Suppressor macrophage treated with lipopolysaccharide for 1 hour (primary cell): ENCODE measurements at regions not wholly inside any gene's neighbourhood (a gene's known extent, or its start where the extent isn't known, plus 50 kb on each side); places are given as distances from the start of the nearest gene placed in this dataset.

Experiments
- DNase-seq, 3 donors: peaks; one replicate each; pipeline ENCODE4 v3.0.0-alpha.2; 2020 to 2022

DNA sequence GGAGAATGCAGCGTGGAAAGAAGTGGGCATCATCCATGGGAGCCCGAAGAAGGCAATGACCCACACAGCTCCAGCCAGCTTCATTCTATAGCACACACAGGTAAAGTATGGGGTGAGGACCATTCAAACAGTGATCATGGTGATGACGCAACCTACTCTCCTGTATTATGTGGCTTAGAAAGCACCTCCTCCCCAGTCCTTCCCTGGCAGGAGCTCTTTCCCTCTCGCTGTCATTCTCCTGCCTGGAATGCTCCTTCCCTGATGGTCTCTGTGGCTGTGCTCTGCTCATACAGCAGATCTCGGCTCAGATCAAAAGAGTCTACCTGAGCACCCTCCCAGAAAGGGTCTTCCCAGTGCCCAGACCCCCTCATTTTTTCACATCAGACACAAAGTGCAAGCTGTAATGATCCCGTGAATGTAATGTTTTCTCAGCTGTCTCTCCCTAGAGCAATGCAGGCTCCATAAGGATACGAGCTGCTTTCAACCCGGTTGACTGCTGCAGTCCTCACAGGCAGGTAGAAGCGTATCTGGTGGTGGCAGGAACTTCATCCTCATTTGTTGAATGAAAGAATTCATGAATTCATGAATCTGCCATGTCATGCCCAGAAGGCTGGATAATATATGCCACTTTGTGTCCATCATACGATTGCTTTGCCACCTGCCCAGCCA lies 248.8 kb downstream of the HS3ST3A1 start:
- DNase-seq, result no peak

DNA sequence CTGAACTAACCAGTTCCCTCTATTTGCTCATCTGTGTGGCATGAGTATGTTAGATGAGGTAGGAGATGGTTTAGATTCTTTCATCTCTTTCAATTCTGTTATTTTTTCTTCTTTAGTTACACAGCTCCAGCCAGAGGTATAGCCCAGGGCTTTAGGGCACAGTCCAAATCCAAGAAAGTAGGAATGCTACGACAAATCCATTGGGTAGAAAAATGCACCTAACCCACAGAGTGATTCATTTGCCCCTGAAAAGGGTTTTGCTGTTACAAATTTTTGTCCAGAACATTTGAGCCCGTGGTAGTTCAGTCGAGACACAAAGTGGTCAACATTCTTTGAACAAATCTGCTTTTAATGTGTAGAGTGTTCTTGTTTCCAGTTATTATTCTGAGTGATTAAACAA lies 250.7 kb downstream of the HS3ST3A1 start:
- no peak for DNase-seq

GRCh38 chr17:13350466-13350865 lies 251.3 kb downstream of the HS3ST3A1 start:
- DNase-seq, result no peak

GRCh38 chr17:13346996-13347762 lies 254.6 kb downstream of the HS3ST3A1 start:
- peak; percentile 34 to 69 (median 66) for DNase-seq

DNA sequence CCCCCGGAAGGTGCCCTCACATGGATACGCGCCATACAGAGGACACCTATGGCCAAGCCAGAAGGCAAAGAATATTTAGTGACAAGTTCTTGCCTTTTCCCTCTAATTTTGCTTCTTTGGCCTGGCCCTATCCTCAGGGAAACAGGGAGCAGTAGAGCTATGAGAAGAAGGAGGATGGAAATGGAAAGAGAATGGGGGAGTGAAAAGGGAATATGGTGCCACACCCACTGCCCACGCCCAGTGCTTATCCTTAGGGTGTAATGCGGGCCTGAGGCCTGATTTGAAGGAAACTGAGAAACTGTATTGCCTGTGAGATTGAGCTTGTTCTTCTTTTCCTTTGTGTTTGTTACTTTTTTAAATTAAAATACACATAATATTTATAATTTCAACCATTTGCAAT lies 255.1 kb downstream of the HS3ST3A1 start:
- peak in 1 of 3 donors; percentile 11 for DNase-seq

DNA sequence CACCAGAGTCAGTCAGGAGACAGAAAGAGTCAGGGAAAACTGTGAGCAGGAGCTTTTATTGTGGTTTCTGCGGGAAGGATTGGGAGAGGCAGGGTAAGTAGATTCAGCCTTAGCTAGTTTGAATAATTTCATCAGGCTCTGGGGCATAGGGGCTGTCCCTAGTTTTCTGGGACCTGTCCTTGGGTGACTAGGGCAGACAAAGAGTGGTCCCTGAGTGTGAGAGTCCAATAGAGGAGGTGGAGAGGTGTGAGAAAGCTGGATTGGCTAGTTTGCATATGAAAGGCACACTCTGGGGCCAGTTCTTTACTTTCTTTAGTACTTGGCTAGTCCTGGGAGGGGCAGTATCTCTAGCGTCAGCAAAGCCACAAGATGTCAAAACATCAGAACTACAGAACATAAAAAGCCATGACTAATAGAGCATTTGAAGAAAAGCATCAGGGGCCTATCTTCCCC lies 255.6 kb downstream of the HS3ST3A1 start:
- DNase-seq, result peak; percentile 5 to 51 (median 36)

DNA sequence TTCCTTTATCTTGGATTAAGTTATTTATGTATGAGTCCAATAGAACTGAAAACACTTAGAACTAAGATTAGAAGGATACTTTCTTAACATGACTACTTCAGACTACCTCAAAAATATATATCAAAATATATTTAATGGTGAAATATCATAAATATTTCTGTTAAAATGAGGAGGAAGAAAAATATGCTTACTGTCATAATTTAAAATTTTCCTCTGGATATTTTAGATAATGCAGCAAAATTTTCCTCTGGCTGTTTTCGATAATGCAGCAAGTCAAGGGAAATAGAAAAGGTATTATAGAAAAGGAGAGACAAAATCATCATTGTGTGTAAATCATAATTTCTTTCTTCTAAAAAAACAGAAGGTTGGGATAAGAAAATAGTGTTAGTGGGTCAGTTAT lies 263.3 kb downstream of the HS3ST3A1 start:
- DNase-seq, result no peak

DNA sequence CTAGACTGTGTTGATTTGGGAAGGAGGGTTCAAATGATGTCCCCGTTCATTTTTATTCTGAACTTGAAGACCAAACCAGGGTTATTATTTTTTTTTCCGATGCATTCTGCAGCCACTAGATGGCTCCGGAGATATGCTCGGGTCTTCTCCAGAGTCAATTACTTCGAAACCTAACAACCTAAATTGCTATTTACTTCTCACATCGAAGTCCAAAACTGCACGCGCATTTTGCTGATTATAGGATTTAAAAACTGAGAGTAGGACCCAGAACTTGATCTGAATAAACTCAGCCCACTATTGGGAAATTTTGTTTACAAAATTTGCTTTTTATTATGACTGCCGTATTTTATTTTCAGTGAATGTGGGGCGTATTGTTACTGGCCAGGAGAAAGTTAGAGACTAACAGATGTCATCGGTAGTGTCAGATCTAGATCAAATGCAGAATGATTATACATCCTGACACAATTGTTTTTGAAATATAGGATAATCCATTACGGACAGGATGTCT lies 263.8 kb downstream of the HS3ST3A1 start:
- DNase-seq, result peak; percentile 44 to 59 (median 50)

DNA sequence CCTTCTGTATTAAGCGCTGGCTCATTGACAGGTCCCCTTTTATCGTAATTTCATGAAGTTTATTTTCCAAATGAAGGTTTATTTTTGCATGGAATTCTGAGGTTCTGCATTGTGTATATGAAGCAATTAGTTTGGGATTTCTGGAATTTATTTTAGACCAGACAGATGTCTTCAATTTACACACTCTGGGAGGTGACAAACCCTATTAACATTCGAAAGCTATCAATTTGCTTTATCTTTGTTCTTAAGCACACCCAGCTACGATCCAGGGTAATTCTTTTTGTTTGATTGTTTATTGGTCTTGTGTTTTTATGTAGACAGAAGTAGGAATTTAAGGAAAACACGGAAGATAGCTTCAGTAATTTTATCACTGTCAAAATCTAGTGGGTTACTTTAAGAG lies 264.6 kb downstream of the HS3ST3A1 start:
- DNase-seq, result no peak

GRCh38 chr17:13334374-13334773 lies 267.4 kb downstream of the HS3ST3A1 start:
- no peak for DNase-seq

DNA sequence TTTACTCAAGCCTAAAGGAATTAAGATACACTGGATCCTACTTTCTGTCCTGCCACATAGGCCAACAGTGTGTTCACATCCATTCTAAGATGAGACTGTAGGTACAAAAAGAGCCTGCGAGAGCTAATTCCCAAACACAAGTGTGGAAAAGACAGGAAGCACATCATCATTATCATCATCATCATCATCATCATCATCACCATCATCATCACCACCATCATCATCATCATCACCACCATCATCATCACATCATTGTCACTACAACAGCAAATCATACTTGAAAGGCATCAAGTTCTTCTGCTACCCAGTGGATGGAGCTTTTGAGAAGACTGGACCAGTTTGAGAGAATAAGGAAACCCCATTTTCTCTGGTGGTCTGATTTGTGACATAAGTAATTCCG lies 268.1 kb downstream of the HS3ST3A1 start:
- peak in 1 of 3 donors; percentile 3 for DNase-seq

DNA sequence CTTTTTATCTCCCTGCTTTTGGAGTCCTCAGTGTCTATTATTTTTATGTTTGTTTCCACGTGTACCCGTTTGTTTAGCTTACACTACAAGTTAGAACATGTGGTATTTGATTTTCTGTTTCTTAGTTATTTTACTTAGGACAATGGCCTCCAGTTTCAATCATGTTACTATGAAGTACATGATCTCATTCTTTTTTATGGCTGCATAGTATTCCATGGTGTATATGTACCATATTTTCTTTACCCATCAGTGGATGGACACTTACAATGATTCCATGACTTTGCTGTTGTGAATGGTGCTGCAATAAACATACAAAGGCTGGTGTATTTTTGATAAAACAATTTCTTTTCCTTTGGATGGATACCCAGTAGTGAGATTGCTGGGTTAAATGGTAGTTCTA lies 269.5 kb downstream of the HS3ST3A1 start:
- peak in 1 of 3 donors; percentile 1 for DNase-seq

- no peak for DNase-seq
Observed at GRCh38 chr17:13329421-13329820, 272.3 kb downstream of the HS3ST3A1 start.

GRCh38 chr17:13323990-13324389 lies 277.7 kb downstream of the HS3ST3A1 start:
- DNase-seq, result no peak

- no peak for DNase-seq
Observed at GRCh38 chr17:13321951-13322701, 279.6 kb downstream of the HS3ST3A1 start.

GRCh38 chr17:13320046-13320785 lies 281.5 kb downstream of the HS3ST3A1 start:
- no peak for DNase-seq

- no peak for DNase-seq
Observed at GRCh38 chr17:13316657-13317056, 285.1 kb downstream of the HS3ST3A1 start.

- DNase-seq, result no peak
Observed at GRCh38 chr17:13311306-13311705, 290.4 kb downstream of the HS3ST3A1 start.

- no peak for DNase-seq
Observed at GRCh38 chr17:13310858-13311257, 290.9 kb downstream of the HS3ST3A1 start.

DNA sequence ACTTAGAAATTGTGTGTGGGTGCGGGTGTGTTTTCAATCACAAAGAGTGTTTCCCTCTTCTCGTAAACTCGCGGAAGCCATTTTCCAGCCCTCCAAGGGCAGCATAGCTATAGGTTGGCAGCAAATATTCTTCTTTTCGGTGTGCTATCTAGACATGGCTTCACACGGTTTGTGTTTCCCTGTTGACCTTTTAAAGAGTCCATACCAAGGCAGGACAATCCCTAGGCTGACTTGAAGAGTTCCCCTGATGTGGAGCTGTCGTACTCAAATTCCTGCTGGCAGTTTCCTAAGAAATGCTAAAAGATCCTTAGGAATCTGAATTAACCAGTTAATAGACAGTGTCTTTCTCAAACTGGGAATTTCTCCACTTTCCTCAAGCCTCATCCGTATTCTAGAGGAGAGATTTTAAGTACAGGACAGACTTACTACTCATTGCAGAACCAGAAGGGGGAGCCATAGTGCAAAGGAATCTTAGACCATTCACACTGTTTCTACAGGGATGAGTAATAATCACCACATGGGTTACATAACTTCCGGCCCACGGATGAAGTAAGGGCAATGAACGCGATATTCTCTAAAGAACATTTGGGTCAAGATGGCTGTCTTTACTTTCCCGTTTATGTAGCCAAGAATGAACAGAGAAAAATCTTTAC lies 288.6 kb upstream of the ELAC2 start:
- peak; percentile 19 to 37 (median 24) for DNase-seq

- DNase-seq, result no peak
Observed at GRCh38 chr17:13302983-13303382, 285.2 kb upstream of the ELAC2 start.

DNA sequence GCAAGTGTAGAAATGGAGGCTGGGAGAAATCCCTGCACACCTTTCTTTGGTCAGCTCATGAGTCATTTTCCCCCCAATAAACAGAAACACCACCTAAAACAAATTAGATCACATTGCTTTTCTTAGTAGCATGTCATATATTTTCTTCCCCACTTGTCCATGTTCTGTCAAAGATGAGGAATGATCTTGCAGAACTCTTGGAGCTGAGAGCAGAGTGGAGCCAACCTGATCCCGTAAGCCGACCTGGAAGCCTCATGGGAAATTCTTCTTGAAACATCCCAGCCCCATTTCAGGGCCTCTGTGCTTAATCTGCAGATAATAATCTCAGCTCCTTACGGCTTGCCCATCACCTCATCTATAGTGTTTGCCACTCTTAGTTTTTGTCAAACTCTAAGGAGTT lies 284.6 kb upstream of the ELAC2 start:
- DNase-seq, result no peak
